ENCODE measurements at regions not wholly inside any gene's neighbourhood (a gene's known extent, or its start where the extent isn't known, plus 50 kb on each side); places are given as distances from the start of the nearest gene placed in this dataset.
A peak's percentile ranks its signal among the peaks of the same experiment; 100 is the strongest.

GRCh38 chr6:139882977-139883728 lies 508.7 kb upstream of the CITED2 start:
- Histone ChIP-seq H3K4me2 (peak overlapping the region; percentile 7), H2AFZ (replicated peaks) (no peak overlapping the region), H3K4me1 (peaks cover 78% of the 10 kb centered on the region), H3K27ac (no peak overlapping the region), H3K27me3 (no peaks in the 10 kb centered on the region), H3F3A (ENCODE audit: low read depth) (peaks cover 22% of the 10 kb centered on the region), H3K4me3 (no peak overlapping the region), H4K20me1 (ENCODE audit: low read depth) (no peaks in the 10 kb centered on the region), H3K36me3 (no peaks in the 10 kb centered on the region), H3K79me2 (ENCODE audit: low read depth) (no peaks in the 10 kb centered on the region), H3K9me3 (ENCODE audit: low read depth) (no peaks in the 10 kb centered on the region), H3K9ac (no peak overlapping the region)
- Mint-ChIP-seq H3K27me3 (ENCODE audit: insufficient read depth, low read depth) (peaks cover 5% of the 10 kb centered on the region), H3K36me3 (peaks cover 7% of the 10 kb centered on the region), H3K4me1 (peaks cover 74% of the 10 kb centered on the region), H3K9me3 (peaks cover 11% of the 10 kb centered on the region), H3K27ac (peak overlapping the region; percentile 90), H3K4me3 (no peak overlapping the region)
- DNase-seq (ENCODE audit: low spot score), result no peak
- TF ChIP-seq EZH2 (IDR thresholded peaks at IDR 0.05), result no peak
- TF ChIP-seq EZH2phosphoT487 (IDR thresholded peaks at IDR 0.05), result no peak
- TF ChIP-seq, protein P1, sequence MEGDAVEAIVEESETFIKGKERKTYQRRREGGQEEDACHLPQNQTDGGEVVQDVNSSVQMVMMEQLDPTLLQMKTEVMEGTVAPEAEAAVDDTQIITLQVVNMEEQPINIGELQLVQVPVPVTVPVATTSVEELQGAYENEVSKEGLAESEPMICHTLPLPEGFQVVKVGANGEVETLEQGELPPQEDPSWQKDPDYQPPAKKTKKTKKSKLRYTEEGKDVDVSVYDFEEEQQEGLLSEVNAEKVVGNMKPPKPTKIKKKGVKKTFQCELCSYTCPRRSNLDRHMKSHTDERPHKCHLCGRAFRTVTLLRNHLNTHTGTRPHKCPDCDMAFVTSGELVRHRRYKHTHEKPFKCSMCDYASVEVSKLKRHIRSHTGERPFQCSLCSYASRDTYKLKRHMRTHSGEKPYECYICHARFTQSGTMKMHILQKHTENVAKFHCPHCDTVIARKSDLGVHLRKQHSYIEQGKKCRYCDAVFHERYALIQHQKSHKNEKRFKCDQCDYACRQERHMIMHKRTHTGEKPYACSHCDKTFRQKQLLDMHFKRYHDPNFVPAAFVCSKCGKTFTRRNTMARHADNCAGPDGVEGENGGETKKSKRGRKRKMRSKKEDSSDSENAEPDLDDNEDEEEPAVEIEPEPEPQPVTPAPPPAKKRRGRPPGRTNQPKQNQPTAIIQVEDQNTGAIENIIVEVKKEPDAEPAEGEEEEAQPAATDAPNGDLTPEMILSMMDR (IDR thresholded peaks at IDR 0.05), result no peak

GRCh38 chr6:139882234-139882633 lies 507.8 kb upstream of the CITED2 start:
- H3K36me3 ChIP-seq, result no peaks in the 10 kb centered on the region
- Mint-ChIP-seq H3K4me3 (peak overlapping the region; percentile 1), H3K9me3 (peaks cover 11% of the 10 kb centered on the region), H3K27ac (peak overlapping the region; percentile 51), H3K4me1 (peaks cover 64% of the 10 kb centered on the region), H3K36me3 (peaks cover 7% of the 10 kb centered on the region), H3K27me3 (ENCODE audit: insufficient read depth, low read depth) (peaks cover 6% of the 10 kb centered on the region)
- no peaks in the 10 kb centered on the region for H4K20me1 ChIP-seq (ENCODE audit: low read depth)
- H3K4me2 ChIP-seq, result peak overlapping the region; percentile 16
- H3K4me1 ChIP-seq, result peaks cover 69% of the 10 kb centered on the region
- no peak overlapping the region for H3K27ac ChIP-seq
- H3K4me3 ChIP-seq, result no peak overlapping the region
- no peak overlapping the region for H3K9ac ChIP-seq
- H3K9me3 ChIP-seq (ENCODE audit: low read depth), result no peaks in the 10 kb centered on the region
- no peak overlapping the region for H2AFZ ChIP-seq (replicated peaks)
- no peaks in the 10 kb centered on the region for H3K79me2 ChIP-seq (ENCODE audit: low read depth)
- DNase-seq (ENCODE audit: low spot score), result no peak
- TF ChIP-seq EZH2 (IDR thresholded peaks at IDR 0.05), result no peak
- TF ChIP-seq, protein P1 (IDR thresholded peaks at IDR 0.05), result no peak
- no peak for TF ChIP-seq EZH2phosphoT487 (IDR thresholded peaks at IDR 0.05)
- peaks cover 17% of the 10 kb centered on the region for H3F3A ChIP-seq (ENCODE audit: low read depth)
- H3K27me3 ChIP-seq, result no peaks in the 10 kb centered on the region

DNA sequence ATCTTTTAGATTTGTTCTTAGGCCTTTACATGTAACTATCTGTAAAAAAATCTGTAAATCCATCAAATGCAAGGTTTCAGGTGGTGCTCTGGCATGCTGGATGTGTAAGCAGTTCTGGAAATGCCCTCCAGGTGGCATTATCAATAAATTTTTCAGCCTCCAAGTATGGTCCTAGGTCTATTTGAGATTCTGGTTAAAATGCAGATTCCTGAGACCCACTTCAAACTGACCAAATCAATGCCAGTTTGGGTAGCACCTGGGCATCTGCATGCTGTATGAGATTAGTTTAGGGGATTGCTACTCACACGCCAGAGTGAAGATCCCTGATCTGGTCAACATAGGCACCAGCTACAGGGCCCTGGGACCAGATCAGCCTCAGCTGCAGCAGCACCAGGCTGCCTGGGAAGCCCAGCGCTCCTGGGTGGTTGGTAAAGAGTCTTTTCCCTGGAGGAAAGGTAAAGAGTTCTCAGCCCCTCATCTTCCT lies 507.3 kb upstream of the CITED2 start:
- Histone ChIP-seq H3K9me3 (ENCODE audit: low read depth) (no peaks in the 10 kb centered on the region), H3K27ac (no peak overlapping the region), H3K4me1 (peaks cover 64% of the 10 kb centered on the region), H3K4me2 (peak overlapping the region; percentile 16), H3F3A (ENCODE audit: low read depth) (peaks cover 17% of the 10 kb centered on the region), H4K20me1 (ENCODE audit: low read depth) (no peaks in the 10 kb centered on the region), H3K36me3 (no peaks in the 10 kb centered on the region), H3K79me2 (ENCODE audit: low read depth) (no peaks in the 10 kb centered on the region), H3K4me3 (no peak overlapping the region), H3K9ac (no peak overlapping the region), H2AFZ (replicated peaks) (no peak overlapping the region), H3K27me3 (no peaks in the 10 kb centered on the region)
- H3K27ac Mint-ChIP-seq, result peak overlapping the region; percentile 51
- DNase-seq (ENCODE audit: low spot score), result peak; percentile 42
- H3K27me3 Mint-ChIP-seq (ENCODE audit: insufficient read depth, low read depth), result peaks cover 6% of the 10 kb centered on the region
- peaks cover 60% of the 10 kb centered on the region for H3K4me1 Mint-ChIP-seq
- peaks cover 7% of the 10 kb centered on the region for H3K36me3 Mint-ChIP-seq
- no peak overlapping the region for H3K4me3 Mint-ChIP-seq
- H3K9me3 Mint-ChIP-seq, result peaks cover 11% of the 10 kb centered on the region
- TF ChIP-seq, protein P1 (IDR thresholded peaks at IDR 0.05), result peak; percentile 69
- no peak for TF ChIP-seq EZH2phosphoT487 (IDR thresholded peaks at IDR 0.05)
